Hematopoietic multipotent progenitor cell treated with erythropoietin and hydrocortisone succinate and interleukin-3 and kit ligand, for 17 days (in vitro differentiated cells): ENCODE measurements at regions not wholly inside any gene's neighbourhood (a gene's known extent, or its start where the extent isn't known, plus 50 kb on each side); places are given as distances from the start of the nearest gene placed in this dataset.

ENCODE experiments used
- DNase-seq: peaks from one replicate; pipeline ENCODE4 v3.0.0-alpha.2; 2015; ENCODE audit warnings: low spot score

GRCh38 chr6:44662461-44663121 is 275.1 kb downstream of the CDC5L start:
- DNase-seq, result no peak

GRCh38 chr6:44663860-44664634 is 276.5 kb downstream of the CDC5L start:
- DNase-seq, result no peak

DNA sequence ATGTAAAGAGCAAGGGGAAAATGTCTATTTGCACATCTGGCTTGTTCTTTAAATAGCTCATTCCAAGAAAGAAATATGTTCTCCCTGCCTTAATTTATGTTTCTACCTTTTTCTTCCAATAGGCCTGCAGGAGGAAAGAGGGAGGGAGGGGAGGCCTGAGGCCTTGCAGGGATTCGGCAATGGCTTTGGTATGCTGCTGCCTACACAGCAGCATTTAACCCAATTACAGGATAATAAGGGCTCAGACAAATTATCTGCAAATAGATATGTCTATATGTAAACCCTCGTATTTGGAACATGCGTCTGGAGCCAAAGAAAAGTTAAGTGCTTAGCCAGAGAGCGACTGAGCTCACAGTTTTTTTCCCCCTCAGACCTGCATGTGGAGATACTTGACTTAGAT is 277.2 kb downstream of the CDC5L start:
- DNase-seq, result no peak

GRCh38 chr6:44665143-44665542 is 277.6 kb downstream of the CDC5L start:
- DNase-seq, result no peak

- DNase-seq, result no peak
Observed at GRCh38 chr6:44665683-44666082, 278.2 kb downstream of the CDC5L start.

GRCh38 chr6:44666324-44666723 is 278.8 kb downstream of the CDC5L start:
- DNase-seq, result no peak

DNA sequence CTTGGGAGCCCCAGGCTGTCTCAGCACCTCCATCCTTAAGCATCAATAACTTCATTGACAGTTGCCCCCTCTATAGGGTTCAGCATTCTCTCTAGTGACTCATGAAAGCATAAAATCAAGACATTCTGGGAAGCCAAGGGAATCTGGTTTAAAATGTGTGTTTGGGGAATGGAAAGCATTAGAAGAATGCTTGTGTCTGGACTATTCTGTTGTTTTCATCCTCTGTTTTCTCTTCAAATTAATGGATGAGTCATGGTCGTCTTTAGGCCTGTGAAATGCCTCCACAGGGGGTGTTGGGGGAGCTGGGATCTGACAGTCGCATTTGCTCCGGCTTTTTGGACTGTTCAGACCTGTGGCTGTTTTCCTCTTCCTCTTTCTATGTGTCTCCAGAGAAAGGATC is 279.7 kb downstream of the CDC5L start:
- no peak for DNase-seq

GRCh38 chr6:44667668-44668390 is 280.3 kb downstream of the CDC5L start:
- no peak for DNase-seq

DNA sequence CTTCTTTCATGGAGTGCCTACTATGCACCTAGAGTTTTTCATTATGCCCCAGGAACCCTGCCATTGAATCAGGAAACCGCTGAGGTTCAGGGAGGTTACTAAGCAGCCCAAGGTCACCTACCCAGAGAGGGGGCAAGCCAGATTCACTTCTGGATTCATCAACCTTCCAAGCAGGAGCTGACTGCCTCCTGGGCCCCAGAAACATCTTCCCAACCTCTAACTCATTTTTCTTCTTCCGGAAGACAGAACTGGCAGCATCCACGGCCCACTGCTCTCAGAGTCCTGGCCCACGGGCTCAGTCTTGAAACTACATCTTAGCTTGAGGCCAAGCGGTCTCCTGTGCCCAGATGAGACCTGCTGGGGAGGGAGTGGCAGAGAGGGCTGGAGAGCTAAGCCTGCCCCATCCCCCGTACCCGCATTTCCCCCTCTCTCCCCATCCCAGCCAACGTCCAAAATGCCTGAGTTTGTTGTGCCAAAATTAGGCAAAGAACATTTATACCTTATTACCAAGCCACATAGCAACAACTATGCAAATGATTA is 281.0 kb downstream of the CDC5L start:
- DNase-seq, result no peak

DNA sequence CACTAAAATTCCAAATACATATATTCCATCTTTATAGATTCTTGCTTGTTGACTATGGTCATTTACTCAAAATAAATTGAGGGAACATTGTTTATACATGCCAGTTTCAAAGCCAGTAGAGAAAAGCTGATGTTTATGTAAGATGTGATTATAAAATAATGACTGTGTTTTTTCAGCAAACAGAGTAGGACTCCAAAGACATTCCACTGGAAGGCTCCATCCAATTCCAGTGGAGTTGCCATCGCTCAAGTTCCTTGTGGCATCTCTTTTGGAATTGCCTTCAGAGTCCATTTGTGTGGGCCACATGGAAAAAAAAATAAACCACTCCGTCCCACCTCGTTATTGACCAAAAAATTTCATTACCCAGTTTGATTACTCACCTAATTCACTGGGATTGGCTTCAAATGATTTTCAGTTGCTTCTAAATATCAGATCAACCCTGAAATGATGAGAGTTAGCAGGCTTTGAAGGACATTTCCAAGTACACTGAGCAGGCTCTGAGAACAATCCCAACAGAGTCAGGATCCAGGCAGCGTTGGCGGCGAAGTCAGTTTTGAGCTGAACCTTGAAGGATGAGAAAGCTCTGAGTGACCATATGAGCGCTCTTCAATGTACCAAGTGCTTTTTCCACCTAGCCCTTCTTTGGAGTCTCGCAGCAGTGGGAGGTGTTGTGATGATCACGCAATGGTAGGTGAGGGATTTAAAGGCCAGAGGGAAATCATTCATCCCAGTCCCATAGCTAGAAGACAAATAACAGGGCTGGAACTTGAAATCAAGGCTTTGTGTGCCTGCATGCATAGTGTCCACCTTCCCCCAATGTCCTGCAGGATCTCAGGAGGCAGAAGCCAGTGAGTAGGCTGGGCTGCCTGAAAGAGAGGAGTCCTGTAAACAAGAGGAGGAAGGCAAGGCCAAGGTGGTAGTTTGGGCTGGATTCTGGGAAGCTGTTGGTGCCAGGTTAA is 281.7 kb downstream of the CDC5L start:
- DNase-seq, result no peak

DNA sequence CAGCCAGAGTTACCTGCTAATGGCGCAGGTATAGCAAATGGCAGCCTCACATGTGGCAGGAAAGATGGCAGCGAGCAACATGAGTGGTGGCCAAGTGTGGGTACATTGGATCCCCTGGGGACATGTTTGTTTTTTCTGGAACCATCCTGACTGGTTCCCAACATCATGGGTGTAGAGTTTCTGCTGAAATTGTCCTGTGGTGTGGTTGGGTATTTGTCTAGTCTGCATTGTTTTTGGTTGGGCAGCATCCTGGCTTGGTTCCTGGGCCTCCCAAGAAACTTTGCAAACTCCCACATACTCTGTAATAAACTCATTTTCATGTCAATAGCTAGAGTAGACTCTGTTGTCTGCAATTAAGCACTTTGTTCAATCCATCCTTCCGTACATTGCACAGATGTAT is 282.6 kb downstream of the CDC5L start:
- no peak for DNase-seq

DNA sequence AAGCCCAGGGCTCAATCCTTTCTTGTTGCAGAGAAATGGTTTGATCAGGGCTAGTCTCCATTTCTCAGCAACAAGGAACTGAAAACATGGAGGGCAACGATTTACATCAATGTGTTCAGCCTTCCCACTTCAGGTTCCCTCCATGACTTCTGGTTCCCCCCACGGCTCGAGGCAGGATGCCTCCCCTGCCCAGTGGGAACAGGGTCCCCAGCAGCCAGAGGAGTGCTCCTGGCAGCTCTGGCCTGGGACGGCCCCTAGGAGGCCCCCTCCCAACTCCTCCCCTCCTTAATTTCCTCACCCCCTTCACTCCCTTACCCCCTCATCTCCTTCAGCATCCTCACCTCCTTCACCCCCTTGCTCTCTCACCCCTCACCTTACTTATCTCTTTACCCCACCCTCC is 283.8 kb downstream of the CDC5L start:
- no peak for DNase-seq

- DNase-seq, result no peak
Observed at GRCh38 chr6:44672086-44672485, 284.6 kb downstream of the CDC5L start.

DNA sequence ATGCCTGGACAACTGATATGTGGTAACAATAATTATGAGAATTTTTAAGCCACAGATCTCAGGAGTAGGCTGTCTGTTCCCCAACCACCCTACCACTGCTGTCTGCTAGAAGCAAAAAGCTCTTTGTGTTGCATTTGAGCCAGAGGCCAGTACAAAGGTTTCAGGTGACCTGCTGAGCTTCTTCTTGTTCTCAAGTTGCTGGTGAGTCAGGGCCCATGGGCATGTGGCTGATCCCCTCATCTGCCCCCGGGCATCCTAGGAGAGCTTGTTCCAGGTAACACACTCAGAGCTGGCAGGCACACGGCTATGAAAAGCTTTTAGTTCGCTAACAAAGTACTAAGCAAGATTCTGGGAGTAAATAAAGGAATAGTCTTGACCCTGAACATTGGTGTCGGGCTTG is 285.3 kb downstream of the CDC5L start:
- DNase-seq, result no peak

- no peak for DNase-seq
Observed at GRCh38 chr6:44674226-44675155, 287.0 kb downstream of the CDC5L start.

DNA sequence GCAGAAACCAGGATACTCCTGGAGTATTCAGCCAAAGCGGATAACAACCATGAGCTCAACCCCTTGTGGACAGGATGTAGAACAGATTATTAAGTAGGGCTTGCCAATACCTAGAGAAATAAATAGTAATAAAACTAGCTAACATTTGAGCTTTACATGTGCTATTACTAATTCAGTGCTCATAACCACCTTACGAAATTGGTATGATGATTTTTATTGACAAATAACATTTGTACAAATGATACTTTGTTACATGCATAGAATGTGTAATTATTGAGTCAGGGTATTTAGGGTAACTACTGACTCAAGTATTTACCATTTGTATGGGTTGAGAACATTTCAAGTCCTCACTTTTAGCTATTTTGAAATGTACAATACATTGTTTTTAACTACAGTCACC is 287.9 kb downstream of the CDC5L start:
- no peak for DNase-seq

GRCh38 chr6:44676246-44676790 is 288.8 kb downstream of the CDC5L start:
- no peak for DNase-seq

- DNase-seq, result no peak
Observed at GRCh38 chr6:44676826-44677433, 289.4 kb downstream of the CDC5L start.

- DNase-seq, result no peak
Observed at GRCh38 chr6:44678252-44678935, 290.9 kb downstream of the CDC5L start.
